IMR-90 (cell line): ENCODE measurements at regions not wholly inside any gene's neighbourhood (a gene's known extent, or its start where the extent isn't known, plus 50 kb on each side); places are given as distances from the start of the nearest gene placed in this dataset.

Experiments used
- ATAC-seq: fragments of 200-7000 bp; cut with Tn5 transposase; 2 replicates; pipeline ENCODE4 v1.9.1; 2020; ENCODE audit warnings: low read depth, mild to moderate bottlenecking, moderate library complexity
- BruUV-seq: library from RNA; stranded (reverse); fragments of 400-500 nt; replicated peaks from 2 replicates; lab custom pipeline; 2021; lab: Mats Ljungman, UMichigan
- CTCF ChIA-PET: fragments of 300-600 bp; formaldehyde crosslinking; extraction: SDS; loops from one replicate; lab custom pipeline; 2021; ENCODE audit warnings: antibody characterized with exemption; lab: Yijun Ruan, JAX
- POLR2A ChIA-PET: fragments of 300-600 bp; sonication (Branson Sonifier 250); formaldehyde crosslinking; loops from one replicate; lab custom pipeline; 2022; ENCODE audit warnings: antibody characterized with exemption; ENCODE audit not compliant: unreplicated experiment; lab: Charles Lee
- DNase-seq: peaks from one replicate; pipeline ENCODE4 v3.0.0; 2013
- H2AFZ ChIP-seq: replicated peaks from 2 replicates; pipeline ENCODE3; 2013; ENCODE audit warnings: low read length, mild to moderate bottlenecking; ENCODE audit not compliant: poor library complexity
- H2AK5ac ChIP-seq: 2 replicates; pipeline ENCODE4 v1.6.1; 2013; ENCODE audit warnings: low read depth, low read length, inconsistent platforms
- H2AK9ac ChIP-seq: replicated peaks from 2 replicates; pipeline ENCODE3; 2013; ENCODE audit warnings: mild to moderate bottlenecking, low read depth, low read length, moderate library complexity; ENCODE audit not compliant: poor library complexity
- H2BK120ac ChIP-seq: 2 replicates; pipeline ENCODE4 v1.6.1; 2013; ENCODE audit warnings: low read depth, low read length, inconsistent platforms
- H2BK15ac ChIP-seq: 3 replicates; pipeline ENCODE4 v1.6.1; 2013; ENCODE audit warnings: low read depth, low read length, inconsistent platforms
- H2BK20ac ChIP-seq: 2 replicates; pipeline ENCODE4 v1.6.1; 2013; ENCODE audit warnings: low read depth, mild to moderate bottlenecking, inconsistent platforms, low read length, moderate library complexity
- H2BK5ac ChIP-seq: 2 replicates; pipeline ENCODE4 v1.6.1; 2013; ENCODE audit warnings: mild to moderate bottlenecking, low read depth, low read length, inconsistent platforms; ENCODE audit not compliant: poor library complexity, severe bottlenecking
- H3K14ac ChIP-seq: replicated peaks from 2 replicates; pipeline ENCODE4 v1.6.1; 2013; ENCODE audit warnings: low read depth, low read length, inconsistent platforms
- H3K18ac ChIP-seq: 2 replicates; pipeline ENCODE4 v1.6.1; 2013; ENCODE audit warnings: low read depth, low read length, control low read depth
- H3K23ac ChIP-seq: 2 replicates; pipeline ENCODE4 v1.6.1; 2013; ENCODE audit warnings: low read depth, low read length, inconsistent platforms
- H3K27ac ChIP-seq: 2 replicates; pipeline ENCODE4 v1.5.1; 2013; ENCODE audit warnings: mild to moderate bottlenecking, control low read depth, low read length; ENCODE audit not compliant: insufficient read depth
- H3K27me3 ChIP-seq: 2 replicates; pipeline ENCODE4 v1.6.1; 2013; ENCODE audit warnings: low read length; ENCODE audit not compliant: control insufficient read depth, insufficient read depth
- H3K36me3 ChIP-seq: 2 replicates; pipeline ENCODE4 v1.6.1; 2013; ENCODE audit warnings: low read length, mixed read lengths; ENCODE audit not compliant: control insufficient read depth, insufficient read depth
- H3K4ac ChIP-seq: 2 replicates; pipeline ENCODE4 v1.6.1; 2013; ENCODE audit warnings: low read depth, low read length, inconsistent platforms
- H3K4me1 ChIP-seq: 2 replicates; pipeline ENCODE4 v1.6.1; 2013; ENCODE audit warnings: low read length, mixed read lengths; ENCODE audit not compliant: control insufficient read depth, insufficient read depth
- H3K4me2 ChIP-seq: 2 replicates; pipeline ENCODE4 v1.6.1; 2013; ENCODE audit warnings: low read depth, mild to moderate bottlenecking, control low read depth, low read length, moderate library complexity
- H3K4me3 ChIP-seq: 2 replicates; pipeline ENCODE4 v1.5.1; 2013; ENCODE audit warnings: low read depth, mild to moderate bottlenecking, control low read depth, low read length, moderate library complexity; ENCODE audit not compliant: insufficient read depth
- H3K56ac ChIP-seq: 2 replicates; pipeline ENCODE4 v1.6.1; 2013; ENCODE audit warnings: low read length, inconsistent platforms; ENCODE audit not compliant: insufficient read depth; ENCODE audit errors: extremely low read depth
- H3K79me1 ChIP-seq, 2 experiments: 2 replicates each; pipeline ENCODE4 v1.6.1; 2013; ENCODE audit warnings: low read length in 2 of 2, inconsistent platforms in 1 of 2, low read depth in 1 of 2
- H3K9ac ChIP-seq: 2 replicates; pipeline ENCODE4 v1.6.1; 2013; ENCODE audit warnings: low read depth, low read length, control low read depth
- H3K9me1 ChIP-seq: 2 replicates; pipeline ENCODE4 v1.6.1; 2013; ENCODE audit warnings: low read length, inconsistent platforms; ENCODE audit not compliant: insufficient read depth
- H3K9me3 ChIP-seq: 2 replicates; pipeline ENCODE4 v1.6.1; 2013; ENCODE audit warnings: low read length; ENCODE audit not compliant: control insufficient read depth, insufficient read depth
- H4K20me1 ChIP-seq: 2 replicates; pipeline ENCODE4 v1.6.1; 2013; ENCODE audit warnings: low read length, inconsistent platforms; ENCODE audit not compliant: insufficient read depth
- H4K5ac ChIP-seq: 2 replicates; pipeline ENCODE4 v1.6.1; 2013; ENCODE audit warnings: mild to moderate bottlenecking, low read depth, low read length, control low read depth
- H4K8ac ChIP-seq, 2 experiments: 2 replicates each; pipeline ENCODE4 v1.6.1; 2013; ENCODE audit warnings: low read depth in 2 of 2, low read length in 2 of 2, control low read depth in 1 of 2, inconsistent platforms in 1 of 2
- H4K91ac ChIP-seq: 2 replicates; pipeline ENCODE4 v1.6.1; 2013; ENCODE audit warnings: low read depth, low read length, inconsistent platforms; ENCODE audit not compliant: insufficient read depth
- BHLHE40 ChIP-seq: fragments of 150-350 bp; IDR thresholded peaks from 2 replicates; pipeline ENCODE4 v1.6.1; 2016; ENCODE audit warnings: mild to moderate bottlenecking, low read depth, low read length
- CEBPB ChIP-seq: IDR thresholded peaks from 2 replicates; pipeline ENCODE4 v1.6.1; 2012; ENCODE audit warnings: low read depth, low read length, improper control_type of control experiment
- CHD1 ChIP-seq: IDR thresholded peaks from 2 replicates; pipeline ENCODE4 v1.6.1; 2012; ENCODE audit warnings: low read depth, low read length, improper control_type of control experiment
- FOS ChIP-seq: fragments of 150-350 bp; IDR thresholded peaks from 2 replicates; pipeline ENCODE4 v1.6.1; 2016; ENCODE audit warnings: low read depth, low read length
- MAFK ChIP-seq: IDR thresholded peaks from 2 replicates; pipeline ENCODE4 v1.6.1; 2012; ENCODE audit warnings: low read depth, low read length, improper control_type of control experiment
- MAZ ChIP-seq: IDR thresholded peaks from 2 replicates; pipeline ENCODE4 v1.6.1; 2012; ENCODE audit warnings: low read depth, mild to moderate bottlenecking, low read length, improper control_type of control experiment, moderate library complexity, borderline replicate concordance
- NFE2L2 ChIP-seq: fragments of 150-350 bp; IDR thresholded peaks from 2 replicates; pipeline ENCODE4 v1.6.1; 2016; ENCODE audit warnings: low read depth, mild to moderate bottlenecking, low read length
- POLR2A ChIP-seq: IDR thresholded peaks from 2 replicates; pipeline ENCODE4 v1.6.1; 2012; ENCODE audit warnings: mild to moderate bottlenecking, low read depth, low read length
- RCOR1 ChIP-seq: IDR thresholded peaks from 2 replicates; pipeline ENCODE4 v1.6.1; 2012; ENCODE audit warnings: mild to moderate bottlenecking, low read length, improper control_type of control experiment; ENCODE audit not compliant: insufficient replicate concordance
- RFX5 ChIP-seq: IDR thresholded peaks from 2 replicates; pipeline ENCODE4 v1.8.0; 2012; ENCODE audit warnings: low read depth, mild to moderate bottlenecking, low read length, moderate library complexity
- SMC3 ChIP-seq: fragments of 150-350 bp; IDR thresholded peaks from 2 replicates; pipeline ENCODE4 v1.6.1; 2016; ENCODE audit warnings: low read depth, mild to moderate bottlenecking, antibody characterized with exemption, low read length, moderate library complexity
- WGBS, 2 experiments: methylation state at CpG; one replicate each; pipeline versions ENCODE4 v1.1.5 to v1.1.7; 2013; ENCODE audit warnings: missing lambda C conversion rate in 2 of 2; ENCODE audit not compliant: insufficient read length in 1 of 2; ENCODE audit errors: extremely low coverage in 2 of 2; 5-methylcytosine and 5-hydroxymethylcytosine counted together
- dilution Hi-C: fragments of 300-500 bp; cut with HindIII; formaldehyde crosslinking; loops from one replicate; pipeline ENCODE4 v1.14.3; 2018; ENCODE audit warnings: low sequenced_read_pairs; ENCODE audit not compliant: unreplicated experiment
- in situ Hi-C: fragments of 300-500 bp; cut with MboI; formaldehyde crosslinking; loops from 3 replicates; pipeline ENCODE4 v1.14.3; 2019; ENCODE audit warnings: low sequenced_read_pairs, inconsistent platforms, mixed read lengths
- intact Hi-C: fragments of 100-400 bp; cut with micrococcal nuclease; formaldehyde crosslinking; loops from 2 replicates; pipeline ENCODE4 v1.10.0; 2022
- TF ChIP-seq, protein P1 (sequence below): conservative IDR thresholded peaks from 2 replicates; pipeline ENCODE4 v1.5.1; 2012; ENCODE audit warnings: mild to moderate bottlenecking, low read depth, low read length, improper control_type of control experiment
- TF ChIP-seq, protein P2 (sequence below): fragments of 150-350 bp; IDR thresholded peaks from 2 replicates; pipeline ENCODE4 v1.6.1; 2016; ENCODE audit warnings: low read depth, mild to moderate bottlenecking, low read length, moderate library complexity, borderline replicate concordance
- TF ChIP-seq, protein P3 (sequence below): fragments of 150-350 bp; IDR thresholded peaks from 2 replicates; pipeline ENCODE4 v1.6.1; 2017; ENCODE audit warnings: mild to moderate bottlenecking, antibody characterized with exemption, low read length, low read depth

DNA sequence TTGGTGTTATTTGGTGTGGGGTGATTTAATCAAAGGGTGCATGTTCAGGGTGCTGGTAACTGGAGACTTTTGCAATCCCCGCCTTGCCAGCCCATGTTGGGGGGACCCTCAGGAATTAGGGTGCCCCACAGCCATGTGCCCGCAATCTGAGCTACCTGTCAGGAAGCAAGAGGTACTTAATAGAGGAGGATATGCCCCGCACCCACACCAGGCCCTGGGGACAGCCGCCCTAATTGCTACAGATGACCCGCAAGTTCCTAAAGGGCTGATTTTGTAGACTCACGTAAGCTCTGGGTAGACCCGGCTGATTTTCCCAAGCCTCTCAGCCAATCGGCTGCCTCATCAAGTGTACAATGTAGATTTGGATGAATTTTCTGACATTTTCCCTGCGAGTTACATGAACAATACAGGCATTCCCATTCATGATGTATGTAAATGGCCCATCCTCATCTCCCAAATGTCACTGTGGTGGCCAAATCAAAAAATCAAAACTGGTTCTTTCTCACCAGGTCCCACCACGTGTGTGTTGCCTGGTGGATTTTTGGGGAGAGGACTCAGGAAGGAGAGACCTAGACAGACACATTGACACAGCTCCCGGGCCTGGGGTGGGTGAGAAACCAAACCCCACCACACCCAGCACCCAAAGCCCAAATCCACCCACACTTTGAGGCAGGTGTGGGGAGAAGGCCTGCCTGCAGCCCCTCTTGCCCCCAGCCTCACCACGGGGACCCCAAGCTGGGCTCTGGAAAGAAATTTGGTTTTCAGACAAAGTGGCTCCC lies 119.2 kb upstream of the SPACA7 start:
- H2BK15ac ChIP-seq = no peak overlapping the region
- no peaks in the 10 kb centered on the region for H3K4me1 ChIP-seq
- H4K20me1 ChIP-seq = no peaks in the 10 kb centered on the region
- H3K4me2 ChIP-seq = no peak overlapping the region
- H3K27ac ChIP-seq = no peak overlapping the region
- no peak overlapping the region for H2AK5ac ChIP-seq
- no peak overlapping the region for H3K14ac ChIP-seq
- ATAC-seq (no peak), DNase-seq (no peak)
- peaks cover 56% of the 10 kb centered on the region for H3K9me3 ChIP-seq
- no peak overlapping the region for H2BK20ac ChIP-seq
- POLR2A ChIA-PET = no interaction called here
- no peaks in the 10 kb centered on the region for H3K27me3 ChIP-seq
- no peaks in the 10 kb centered on the region for H3K9me1 ChIP-seq
- H3K79me1 ChIP-seq = no peaks in the 10 kb centered on the region
- no TSS peak for BruUV-seq
- in situ Hi-C loops (no loop called here), dilution Hi-C loops (no loop called here), intact Hi-C loops (no loop called here)
- no peak overlapping the region for H2BK120ac ChIP-seq
- no peak overlapping the region for H2AK9ac ChIP-seq
- H3K4me3 ChIP-seq = no peak overlapping the region
- no peak overlapping the region for H4K91ac ChIP-seq
- no peak overlapping the region for H2AFZ ChIP-seq
- H4K5ac ChIP-seq = no peak overlapping the region
- H3K4ac ChIP-seq = no peak overlapping the region
- no peaks in the 10 kb centered on the region for H3K36me3 ChIP-seq
- H3K9ac ChIP-seq = no peak overlapping the region
- CTCF ChIA-PET = no interaction called here
- 100% methylated on average over 3 of the region's 12 CpGs; no CpG with 5 or more reads in 1 of the 2 experiments for WGBS, 2 experiments
- no peak overlapping the region for H3K23ac ChIP-seq
- TF ChIP-seq, protein P1, sequence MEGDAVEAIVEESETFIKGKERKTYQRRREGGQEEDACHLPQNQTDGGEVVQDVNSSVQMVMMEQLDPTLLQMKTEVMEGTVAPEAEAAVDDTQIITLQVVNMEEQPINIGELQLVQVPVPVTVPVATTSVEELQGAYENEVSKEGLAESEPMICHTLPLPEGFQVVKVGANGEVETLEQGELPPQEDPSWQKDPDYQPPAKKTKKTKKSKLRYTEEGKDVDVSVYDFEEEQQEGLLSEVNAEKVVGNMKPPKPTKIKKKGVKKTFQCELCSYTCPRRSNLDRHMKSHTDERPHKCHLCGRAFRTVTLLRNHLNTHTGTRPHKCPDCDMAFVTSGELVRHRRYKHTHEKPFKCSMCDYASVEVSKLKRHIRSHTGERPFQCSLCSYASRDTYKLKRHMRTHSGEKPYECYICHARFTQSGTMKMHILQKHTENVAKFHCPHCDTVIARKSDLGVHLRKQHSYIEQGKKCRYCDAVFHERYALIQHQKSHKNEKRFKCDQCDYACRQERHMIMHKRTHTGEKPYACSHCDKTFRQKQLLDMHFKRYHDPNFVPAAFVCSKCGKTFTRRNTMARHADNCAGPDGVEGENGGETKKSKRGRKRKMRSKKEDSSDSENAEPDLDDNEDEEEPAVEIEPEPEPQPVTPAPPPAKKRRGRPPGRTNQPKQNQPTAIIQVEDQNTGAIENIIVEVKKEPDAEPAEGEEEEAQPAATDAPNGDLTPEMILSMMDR = no peak
- TF ChIP-seq RCOR1 (no peak), POLR2A (no peak), CEBPB (no peak), BHLHE40 (no peak), NFE2L2 (no peak), MAZ (no peak), SMC3 (no peak), CHD1 (no peak), MAFK (no peak), FOS (no peak), RFX5 (no peak)
- TF ChIP-seq, protein P2, sequence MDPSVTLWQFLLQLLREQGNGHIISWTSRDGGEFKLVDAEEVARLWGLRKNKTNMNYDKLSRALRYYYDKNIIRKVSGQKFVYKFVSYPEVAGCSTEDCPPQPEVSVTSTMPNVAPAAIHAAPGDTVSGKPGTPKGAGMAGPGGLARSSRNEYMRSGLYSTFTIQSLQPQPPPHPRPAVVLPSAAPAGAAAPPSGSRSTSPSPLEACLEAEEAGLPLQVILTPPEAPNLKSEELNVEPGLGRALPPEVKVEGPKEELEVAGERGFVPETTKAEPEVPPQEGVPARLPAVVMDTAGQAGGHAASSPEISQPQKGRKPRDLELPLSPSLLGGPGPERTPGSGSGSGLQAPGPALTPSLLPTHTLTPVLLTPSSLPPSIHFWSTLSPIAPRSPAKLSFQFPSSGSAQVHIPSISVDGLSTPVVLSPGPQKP = no peak
- TF ChIP-seq, protein P3, sequence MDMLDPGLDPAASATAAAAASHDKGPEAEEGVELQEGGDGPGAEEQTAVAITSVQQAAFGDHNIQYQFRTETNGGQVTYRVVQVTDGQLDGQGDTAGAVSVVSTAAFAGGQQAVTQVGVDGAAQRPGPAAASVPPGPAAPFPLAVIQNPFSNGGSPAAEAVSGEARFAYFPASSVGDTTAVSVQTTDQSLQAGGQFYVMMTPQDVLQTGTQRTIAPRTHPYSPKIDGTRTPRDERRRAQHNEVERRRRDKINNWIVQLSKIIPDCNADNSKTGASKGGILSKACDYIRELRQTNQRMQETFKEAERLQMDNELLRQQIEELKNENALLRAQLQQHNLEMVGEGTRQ = no peak
- no peak overlapping the region for H3K56ac ChIP-seq
- no peak overlapping the region for H4K8ac ChIP-seq
- H3K18ac ChIP-seq = no peak overlapping the region
- H2BK5ac ChIP-seq = no peak overlapping the region
